RWPE1 (cell line): ENCODE measurements at regions not wholly inside any gene's neighbourhood (a gene's known extent, or its start where the extent isn't known, plus 50 kb on each side); places are given as distances from the start of the nearest gene placed in this dataset.

Source experiments
- CTCF ChIA-PET: fragments of 350-600 bp; sonication (Branson Sonifier 250); formaldehyde crosslinking; extraction: SDS; loops from one replicate; lab custom pipeline; 2021; lab: Yijun Ruan, JAX
- POLR2A ChIA-PET: fragments of 400-600 bp; formaldehyde crosslinking; extraction: SDS; loops from one replicate; lab custom pipeline; 2020; ENCODE audit warnings: antibody characterized with exemption; ENCODE audit not compliant: low non-redundant PET; lab: Yijun Ruan, JAX
- DNase-seq: peaks from one replicate; pipeline ENCODE4 v3.0.0; 2012; ENCODE audit warnings: low spot score
- H3K27ac ChIP-seq: fragments of 450-650 bp; 2 replicates; pipeline ENCODE4 v1.5.1; 2017
- CTCF ChIP-seq: fragments of 450-650 bp; conservative IDR thresholded peaks from 2 replicates; pipeline ENCODE4 v1.5.1; 2017; ENCODE audit warnings: low read depth, mild to moderate bottlenecking

GRCh38 chr2:157075924-157076323 is 181.6 kb upstream of the GALNT5 start:
- no peak for TF ChIP-seq CTCF
- ChIA-PET POLR2A (no interaction called here), CTCF (no interaction called here)
- no peak for DNase-seq
- no peak overlapping the region for H3K27ac ChIP-seq

- POLR2A ChIA-PET = no interaction called here
- no peak for DNase-seq
Observed at GRCh38 chr2:157076526-157077161, 180.9 kb upstream of the GALNT5 start.

GRCh38 chr2:157077753-157078350 is 179.7 kb upstream of the GALNT5 start:
- CTCF ChIA-PET = no interaction called here
- TF ChIP-seq CTCF = no peak
- POLR2A ChIA-PET = no interaction called here
- DNase-seq = no peak
- H3K27ac ChIP-seq = no peak overlapping the region

More at GRCh38 chr2:157076526-157077161, 180.9 kb upstream of the GALNT5 start:
- TF ChIP-seq CTCF = no peak
- CTCF ChIA-PET = no interaction called here
- H3K27ac ChIP-seq = no peak overlapping the region

GRCh38 chr2:157082950-157083349 is 174.6 kb upstream of the GALNT5 start:
- no peak for TF ChIP-seq CTCF
- no peak for DNase-seq
- no peak overlapping the region for H3K27ac ChIP-seq
- POLR2A ChIA-PET = no interaction called here
- CTCF ChIA-PET = interaction anchor here (0.6 kb wide), 1 partner anchor 153 kb away, joined by 4 read pairs; no protein-coding TSS in a partner anchor

GRCh38 chr2:157085522-157085921 is 172.0 kb upstream of the GALNT5 start:
- no peak for TF ChIP-seq CTCF
- no peak for DNase-seq
- ChIA-PET CTCF (no interaction called here), POLR2A (no interaction called here)
- no peak overlapping the region for H3K27ac ChIP-seq

- POLR2A ChIA-PET = no interaction called here
- CTCF ChIA-PET = interaction anchor here (0.6 kb wide), 1 partner anchor 168 kb away, joined by 5 read pairs; no protein-coding TSS in a partner anchor
- no peak for TF ChIP-seq CTCF
- no peak overlapping the region for H3K27ac ChIP-seq
- no peak for DNase-seq
Observed at GRCh38 chr2:157087373-157088002, 170.0 kb upstream of the GALNT5 start.
